ENCODE measurements at regions not wholly inside any gene's neighbourhood (a gene's known extent, or its start where the extent isn't known, plus 50 kb on each side); places are given as distances from the start of the nearest gene placed in this dataset.
"Not testable (repeated sequence)": the region's sequence is repeated elsewhere in the genome, so short reads cannot be mapped to it uniquely, and the experiment has no call there.

GRCh38 chr5:112559501-112559900 is 140.4 kb upstream of the EPB41L4A start:
- TF ChIP-seq CTCF (IDR thresholded peaks at IDR 0.05 in 8 of 11, conservative IDR thresholded peaks at IDR 0.05 in 3 of 11); POLR2A (IDR thresholded peaks at IDR 0.05): not testable (repeated sequence)

Measured in spleen (tissue), 7 donors.